ENCODE measurements at regions not wholly inside any gene's neighbourhood (a gene's known extent, or its start where the extent isn't known, plus 50 kb on each side); places are given as distances from the start of the nearest gene placed in this dataset.

GRCh38 chr13:26957182-26957581, 196.6 kb upstream of the GPR12 start:
- no peak for TF ChIP-seq POLR2A (IDR thresholded peaks at IDR 0.05; ENCODE audit: low read depth, low read length)
- TF ChIP-seq POLR2AphosphoS5 (IDR thresholded peaks at IDR 0.05; ENCODE audit: low read depth, low read length) = no peak
- TF ChIP-seq TAF1 (IDR thresholded peaks at IDR 0.05; ENCODE audit: low read depth, low read length) = no peak
